ENCODE measurements at regions not wholly inside any gene's neighbourhood (a gene's known extent, or its start where the extent isn't known, plus 50 kb on each side); places are given as distances from the start of the nearest gene placed in this dataset.

- no peak for TF ChIP-seq RARG (CRISPR knock-in tag; IDR thresholded peaks at IDR 0.05; ENCODE audit: low read depth)
- TF ChIP-seq ZNF878 (CRISPR knock-in tag; IDR thresholded peaks at IDR 0.05) = no peak
- no peak for TF ChIP-seq BCL6 (CRISPR knock-in tag; IDR thresholded peaks at IDR 0.05)
- TF ChIP-seq ATF3 (CRISPR knock-in tag; IDR thresholded peaks at IDR 0.05) = no peak
- TF ChIP-seq PLRG1 (conservative IDR thresholded peaks at IDR 0.05) = no peak
- no peak for TF ChIP-seq REST (IDR thresholded peaks at IDR 0.05; ENCODE audit: borderline replicate concordance in 1 of 2, low read depth in 1 of 2, low read length in 2 of 2)
- TF ChIP-seq TEF (CRISPR knock-in tag; IDR thresholded peaks at IDR 0.05) = no peak
- TF ChIP-seq SCMH1 (CRISPR knock-in tag; IDR thresholded peaks at IDR 0.05; ENCODE audit: borderline replicate concordance) = no peak
- TF ChIP-seq SAFB2 (CRISPR knock-in tag; IDR thresholded peaks at IDR 0.05; ENCODE audit: borderline replicate concordance, low read depth) = no peak
- TF ChIP-seq ZFP36L1 (CRISPR knock-in tag; IDR thresholded peaks at IDR 0.05) = no peak
- no peak for TF ChIP-seq KAT7 (CRISPR knock-in tag; IDR thresholded peaks at IDR 0.05; ENCODE audit: borderline replicate concordance)
- TF ChIP-seq MIER2 (CRISPR knock-in tag; IDR thresholded peaks at IDR 0.05) = no peak
- TF ChIP-seq CC2D1A (CRISPR knock-in tag; IDR thresholded peaks at IDR 0.05) = no peak
- H3K4me3 ChIP-seq (replicated peaks in 1 of 3; ENCODE audit: insufficient read depth in 1 of 3, low read depth in 2 of 3, low read length in 3 of 3) = no peak overlapping the region
- in situ Hi-C loops (cut with HindIII; ENCODE audit: extremely low pct_ligation_motif_present, low pct_unique_long_range_greater_than_20kb) = no loop called here
- H3K36me3 ChIP-seq (replicated peaks in 1 of 2; ENCODE audit: control insufficient read depth in 1 of 2, insufficient read depth in 2 of 2, low read length in 2 of 2) = no peaks in the 10 kb centered on the region
- H3K27ac ChIP-seq (ENCODE audit: extremely low read length, insufficient read depth, low read length) = no peak overlapping the region
- intact Hi-C loops (cut with micrococcal nuclease; ENCODE audit: unreplicated experiment) = no loop called here
- no peak for ATAC-seq
- ChIA-PET CTCF (ENCODE audit: low intra/inter-chr PET ratio, low total read pairs) (no interaction called here), POLR2A (no interaction called here)
- peaks cover 1 to 14% of the 10 kb centered on the region in 2 experiments; a peak in 3 of 5 replicates for H3K27me3 ChIP-seq (ENCODE audit: control insufficient read depth in 1 of 2, insufficient read depth in 2 of 2, low read length in 2 of 2)
- H3K9me3 ChIP-seq (ENCODE audit: low read length) = peaks cover 4% of the 10 kb centered on the region; the same call in 1 of the 2 replicates
- H3K79me2 ChIP-seq (ENCODE audit: insufficient read depth, low read length) = no peaks in the 10 kb centered on the region
- no peaks in the 10 kb centered on the region for H4K20me1 ChIP-seq (ENCODE audit: insufficient read depth, low read length)
- FAIRE-seq = no peak
- WGBS (ENCODE audit: low lambda C conversion rate) = 8% methylated on average over 5 of the region's 5 CpGs
- no peak overlapping the region for H2AFZ ChIP-seq (ENCODE audit: low read length)
- H3K9ac ChIP-seq (ENCODE audit: insufficient read depth, low read depth, low read length) = no peak overlapping the region
- no TSS peak for BruUV-seq (replicated peaks)
- no peak overlapping the region for H3K4me2 ChIP-seq (ENCODE audit: low read depth, low read length)
- H3K4me1 ChIP-seq (ENCODE audit: insufficient read depth, low read length) = no peaks in the 10 kb centered on the region
- no peak for DNase-seq (ENCODE audit: low spot score)
Observed at GRCh38 chr22:47929073-47929472, 1166.6 kb downstream of the TBC1D22A start.

Data from HepG2 (cell line).